Astrocyte of the hippocampus (primary cell): ENCODE measurements at regions not wholly inside any gene's neighbourhood (a gene's known extent, or its start where the extent isn't known, plus 50 kb on each side); places are given as distances from the start of the nearest gene placed in this dataset.

Source experiments
- DNase-seq: peaks from one replicate; pipeline ENCODE4 v3.0.0; 2011; ENCODE audit warnings: low read depth, low spot score

DNA sequence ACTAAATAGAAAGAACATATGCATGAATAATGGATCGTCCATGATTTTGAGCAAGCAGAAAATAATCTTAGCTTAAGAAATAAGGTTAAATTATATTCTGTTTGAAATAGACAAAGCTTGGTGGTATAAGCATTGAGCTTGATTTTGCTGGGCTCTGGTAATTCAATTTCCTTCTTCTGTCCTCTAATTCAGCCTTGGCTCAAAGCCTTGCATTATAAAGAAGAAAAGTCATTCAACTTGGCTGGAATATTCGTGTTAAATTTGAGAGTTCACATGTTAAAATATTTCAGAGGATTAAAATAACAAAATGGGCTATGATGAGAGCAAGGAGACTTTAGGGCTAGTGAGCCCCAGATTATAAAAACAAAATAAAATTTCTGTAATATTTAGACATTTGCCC, 415.4 kb upstream of the PCDH20 start:
- no peak for DNase-seq

DNA sequence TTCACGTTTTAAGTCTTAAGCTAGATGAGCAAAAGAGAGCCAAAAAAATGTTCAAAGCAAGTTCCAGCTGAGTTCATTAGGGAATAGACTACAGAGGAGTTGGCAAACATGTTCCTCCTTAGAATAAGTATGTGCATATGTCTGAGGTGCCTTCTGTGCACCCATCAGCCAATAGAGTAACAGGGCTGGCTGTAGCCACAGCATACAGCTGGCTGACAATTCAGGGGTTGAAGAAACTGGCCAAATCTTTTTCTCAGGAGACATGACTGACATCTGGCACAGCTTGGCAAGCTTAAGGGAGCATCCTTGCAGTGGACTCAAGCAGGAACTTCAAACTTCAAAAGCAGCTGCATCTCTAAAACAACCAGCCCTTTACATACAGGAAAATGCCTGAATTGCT, 414.8 kb upstream of the PCDH20 start:
- DNase-seq = no peak

DNA sequence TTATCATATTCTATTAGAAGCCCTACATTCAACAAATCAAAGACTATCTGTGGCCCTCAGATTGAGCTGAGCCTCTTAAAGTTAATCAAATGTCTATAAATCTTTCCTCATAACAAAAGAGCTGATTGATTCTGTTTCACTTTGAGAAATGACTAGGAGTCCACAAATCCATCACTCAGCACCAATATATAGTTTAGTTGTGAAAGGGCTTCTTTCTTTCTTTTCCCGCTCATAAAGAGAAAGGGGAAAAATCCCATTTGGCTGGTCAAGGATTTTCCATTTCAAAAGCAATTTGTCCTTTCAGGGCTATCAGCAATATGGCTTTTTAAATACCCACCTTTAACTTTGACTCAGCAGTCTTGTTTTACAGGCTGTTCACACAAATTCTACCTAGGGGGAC, 408.5 kb upstream of the PCDH20 start:
- DNase-seq = no peak

DNA sequence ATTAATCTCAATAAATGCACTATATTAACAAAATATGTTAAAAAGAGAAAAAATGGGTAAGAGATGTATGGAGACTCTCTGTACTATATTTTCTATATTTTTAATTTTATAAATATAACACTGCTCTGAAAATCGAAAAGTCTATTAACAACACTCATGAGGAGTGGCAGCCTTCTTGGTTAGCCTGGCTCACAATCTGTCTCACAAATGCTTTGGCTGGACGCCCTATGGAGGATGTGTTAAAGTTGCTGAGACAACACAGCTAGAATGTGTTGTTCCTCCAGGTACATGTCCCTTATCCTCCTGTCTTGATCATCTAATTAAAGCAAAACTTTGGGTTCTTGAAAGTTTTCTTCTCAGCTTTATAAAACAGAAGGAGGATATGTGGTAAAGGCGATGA, 396.6 kb upstream of the PCDH20 start:
- no peak for DNase-seq

DNA sequence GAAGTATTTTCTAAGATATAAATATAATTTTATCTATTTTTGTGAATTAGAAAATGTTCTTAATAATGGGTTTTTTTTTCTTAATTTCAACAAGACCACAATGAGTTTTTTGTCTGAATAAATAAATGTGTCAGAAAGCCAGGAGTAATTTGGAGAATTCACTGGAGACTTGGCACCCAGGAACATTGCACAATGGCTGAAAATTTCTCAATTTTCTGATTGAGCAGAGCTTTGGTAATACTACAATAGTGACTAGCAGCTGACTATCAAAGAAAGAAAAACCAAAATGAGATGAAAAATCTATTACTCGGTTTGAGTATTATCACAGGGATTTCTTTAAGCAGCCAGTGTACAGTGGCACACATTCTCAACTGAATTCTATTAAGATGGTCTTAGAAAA, 394.4 kb upstream of the PCDH20 start:
- DNase-seq = no peak

DNA sequence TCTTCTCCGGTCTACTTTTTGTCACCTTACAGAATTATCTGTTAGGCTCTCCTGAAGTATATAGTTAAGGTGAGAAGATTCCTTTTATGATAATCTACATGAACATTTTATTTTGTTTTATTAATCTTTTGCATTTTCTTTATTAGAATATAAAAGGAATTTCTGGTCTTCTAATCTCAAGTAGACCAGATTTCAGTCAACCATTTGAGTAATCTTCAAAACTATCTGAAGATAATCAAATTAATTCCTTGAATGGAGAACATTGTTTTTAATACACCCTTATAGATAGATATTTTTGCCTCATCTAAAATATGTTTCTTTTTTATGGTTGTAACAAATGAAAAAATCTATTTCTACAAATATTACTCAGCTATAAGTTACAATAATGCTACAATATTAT, 381.7 kb upstream of the PCDH20 start:
- no peak for DNase-seq

DNA sequence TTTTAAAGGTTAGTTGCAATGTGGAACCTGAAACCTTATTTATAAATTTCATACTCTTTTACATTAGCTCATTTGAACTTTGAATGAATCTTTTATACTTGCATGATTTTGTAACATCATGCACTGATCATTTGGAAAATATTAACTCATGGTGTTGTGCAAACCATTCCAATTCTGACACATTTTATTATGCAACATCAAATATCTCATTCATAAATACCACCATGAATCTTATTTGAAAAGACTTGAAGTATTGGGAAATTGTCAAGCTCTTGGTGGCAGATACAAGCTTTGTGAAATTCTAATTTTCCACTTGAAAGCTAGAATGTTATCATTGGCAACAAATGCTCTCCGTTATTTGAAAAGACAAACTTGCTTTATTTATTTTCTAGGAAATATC, 379.9 kb upstream of the PCDH20 start:
- DNase-seq = no peak

DNA sequence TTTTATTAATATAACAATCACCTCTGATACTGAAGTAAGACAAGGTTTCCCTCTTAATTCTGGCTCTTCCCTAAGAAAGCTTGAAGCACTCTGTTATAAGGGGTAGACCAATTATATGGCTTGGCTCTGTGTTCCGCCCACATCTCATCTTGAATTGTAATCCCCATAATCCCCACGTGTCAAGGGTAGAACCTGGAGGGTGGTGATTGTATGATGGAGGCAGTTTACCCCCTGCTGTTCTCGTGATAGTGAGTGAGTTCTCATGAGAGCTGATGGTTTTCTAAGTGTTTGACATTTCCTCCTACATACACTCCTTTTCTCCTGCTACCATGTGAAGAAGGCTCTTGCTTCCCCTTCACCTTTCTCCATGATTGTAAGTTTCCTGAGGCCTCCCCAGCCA, 363.8 kb upstream of the PCDH20 start:
- no peak for DNase-seq

DNA sequence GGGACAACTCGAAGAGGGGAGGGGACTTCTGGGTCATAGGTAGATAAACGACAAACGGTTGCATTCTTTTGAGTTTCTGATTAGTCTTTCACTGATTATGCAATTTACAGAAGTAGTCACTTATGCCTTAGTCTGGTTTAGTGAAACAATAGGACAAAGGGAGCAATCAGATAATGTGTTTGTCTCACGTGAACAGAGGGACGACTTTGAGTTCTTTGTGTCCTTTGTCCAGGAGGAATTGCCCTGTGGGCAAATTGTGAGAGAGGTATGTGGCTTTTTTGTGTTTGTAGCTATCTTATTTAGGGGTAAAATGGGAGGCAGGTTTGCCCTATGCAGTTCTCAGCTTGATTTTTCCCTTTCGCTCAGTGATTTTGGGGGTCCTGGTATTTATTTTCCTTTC, 362.9 kb upstream of the PCDH20 start:
- no peak for DNase-seq

DNA sequence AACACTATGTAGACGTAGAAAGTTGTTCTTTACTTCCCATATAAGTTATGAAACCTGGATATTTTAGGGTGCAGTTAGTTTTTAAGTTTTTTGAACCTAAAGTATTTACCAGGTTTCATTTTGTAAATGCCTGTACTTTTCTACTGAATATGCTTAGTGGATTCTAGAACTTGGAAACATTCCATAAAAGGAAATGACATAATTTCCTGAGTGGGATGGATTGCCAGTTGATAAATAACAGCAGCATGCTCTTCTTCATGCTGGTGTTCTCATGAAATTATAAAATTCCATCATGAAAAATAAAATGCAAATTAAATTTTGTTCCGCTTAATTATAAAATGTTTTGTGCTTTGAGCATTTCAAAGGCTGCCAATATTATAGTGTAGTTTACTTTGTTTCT, 362.2 kb upstream of the PCDH20 start:
- no peak for DNase-seq

DNA sequence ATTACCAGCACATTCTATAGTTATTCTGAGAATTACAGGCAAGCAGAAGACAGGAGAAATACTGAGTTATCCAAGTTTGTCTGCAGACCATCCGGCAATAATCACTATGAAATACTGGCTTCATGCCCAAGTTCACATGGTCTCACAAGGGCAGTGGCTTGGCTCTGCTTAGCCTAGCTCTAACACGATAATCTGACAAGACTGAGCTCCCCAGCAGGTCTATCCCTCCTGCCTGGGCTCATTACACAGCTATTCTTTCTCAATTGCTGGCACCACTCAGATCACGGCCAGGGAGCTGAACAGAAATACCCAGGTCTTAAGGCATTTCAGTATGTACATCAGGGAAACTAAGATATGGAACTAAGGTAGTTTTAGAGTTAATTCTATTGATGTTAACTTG, 361.6 kb upstream of the PCDH20 start:
- peak; percentile 28 for DNase-seq

DNA sequence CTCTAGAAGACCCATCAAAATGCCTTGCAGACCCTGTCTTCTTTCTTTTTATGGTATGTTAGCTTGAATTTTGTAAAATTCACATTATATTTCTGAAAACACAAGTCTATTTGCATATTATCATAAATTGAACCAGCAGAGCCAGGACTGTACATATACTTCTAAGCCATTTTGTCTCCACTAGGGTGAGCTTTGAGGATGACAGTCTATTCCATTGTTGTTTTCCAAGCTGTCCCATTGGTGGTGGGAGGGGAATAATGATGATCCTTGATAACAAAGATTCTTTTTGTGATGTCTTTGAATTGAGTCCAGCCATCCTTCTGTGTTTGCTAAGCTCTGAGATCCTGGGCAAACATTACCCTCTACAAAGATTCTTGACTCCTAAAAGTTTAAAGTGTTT, 359.3 kb upstream of the PCDH20 start:
- no peak for DNase-seq

DNA sequence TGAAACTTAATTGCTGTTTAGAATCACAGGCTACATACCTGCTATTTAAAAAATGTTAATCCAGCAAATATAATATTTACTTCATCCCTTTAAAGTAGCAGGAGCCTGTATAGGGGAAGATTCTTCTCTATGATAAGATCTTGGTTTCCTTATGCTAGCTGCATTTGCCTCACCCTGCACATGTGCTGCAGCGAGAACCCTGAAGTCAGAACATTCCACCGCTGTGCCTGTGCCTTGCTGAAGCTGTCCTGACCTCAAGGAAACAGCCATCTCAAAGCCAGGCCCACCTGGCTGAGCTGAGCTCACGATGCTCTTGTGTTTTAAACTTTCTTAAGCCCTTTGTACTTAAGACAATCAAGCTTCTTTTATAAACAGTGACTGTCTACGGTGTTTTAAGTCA, 355.0 kb upstream of the PCDH20 start:
- no peak for DNase-seq

DNA sequence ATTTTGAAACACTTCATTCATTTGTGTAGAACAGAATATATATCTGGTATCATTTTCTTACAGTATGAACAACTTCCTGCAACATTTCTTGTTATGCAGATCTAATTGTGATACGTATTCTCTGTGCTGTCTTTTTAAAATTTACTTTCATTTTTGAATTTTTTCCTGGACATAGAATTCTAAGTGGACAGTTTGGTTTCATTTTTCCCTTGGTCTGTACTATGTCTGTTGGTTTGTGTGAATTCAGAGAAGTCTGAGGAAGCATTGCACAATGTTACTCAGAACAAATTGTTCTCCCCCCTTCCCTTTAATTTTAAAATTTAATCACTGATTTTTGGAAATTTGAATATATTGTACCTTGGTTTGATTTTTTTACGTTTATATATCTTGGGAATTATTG, 352.5 kb upstream of the PCDH20 start:
- DNase-seq = no peak

DNA sequence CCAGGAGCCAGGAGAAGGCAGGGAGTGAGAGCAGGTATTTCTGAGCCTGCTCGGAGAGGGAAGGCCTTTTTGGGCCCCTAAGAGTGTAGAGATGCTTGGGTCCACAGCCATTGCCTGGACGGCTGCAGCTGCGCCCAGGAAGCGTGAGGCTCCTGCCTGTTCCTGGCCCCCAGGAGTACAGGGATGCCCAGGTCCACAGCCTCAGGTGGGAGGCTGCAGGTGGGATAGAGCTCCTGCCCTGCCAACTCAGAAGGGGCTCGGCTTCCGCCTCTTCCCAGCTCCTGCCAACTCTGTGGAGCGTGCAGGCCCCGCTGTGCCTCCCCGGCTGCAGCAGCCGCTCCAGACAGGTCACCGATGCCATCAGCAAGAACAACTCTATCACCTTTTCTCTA, 351.0 kb upstream of the PCDH20 start:
- DNase-seq = no peak

DNA sequence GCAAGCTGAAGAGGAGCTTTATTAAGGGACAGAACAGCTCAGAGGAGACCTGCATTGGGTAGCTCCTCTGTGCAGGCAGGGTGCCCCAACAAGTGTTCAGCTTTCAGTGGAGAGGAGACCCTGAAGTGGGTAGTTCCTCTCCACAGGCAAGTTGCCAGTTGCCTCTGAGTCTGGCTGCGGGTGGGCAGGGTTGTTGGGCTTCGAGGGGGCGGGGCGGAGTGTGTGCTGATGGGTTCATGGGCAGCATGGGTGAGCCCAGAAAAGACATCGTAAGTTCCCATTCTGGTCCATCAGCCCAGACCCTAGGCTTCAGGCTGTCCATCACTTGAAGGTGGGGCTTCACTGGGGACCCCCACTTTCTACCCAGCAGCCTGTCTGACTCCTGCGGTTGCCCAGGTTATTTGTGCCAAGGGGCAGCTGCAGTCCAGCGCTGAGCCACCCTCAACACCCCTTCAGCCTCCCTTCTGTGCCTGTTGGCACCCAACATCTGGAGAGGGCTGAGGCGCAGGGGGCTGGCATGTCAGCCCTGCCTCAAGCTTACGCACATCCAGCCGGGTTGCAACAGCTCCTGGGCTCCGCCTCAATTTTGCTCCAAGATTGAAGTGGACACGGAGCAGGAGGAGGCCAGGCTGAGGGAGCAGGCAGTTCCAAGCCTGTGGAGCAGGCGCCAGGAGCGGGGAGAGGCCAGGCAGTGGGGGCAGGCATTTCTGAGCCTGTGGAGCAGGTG, 350.5 kb upstream of the PCDH20 start:
- no peak for DNase-seq

DNA sequence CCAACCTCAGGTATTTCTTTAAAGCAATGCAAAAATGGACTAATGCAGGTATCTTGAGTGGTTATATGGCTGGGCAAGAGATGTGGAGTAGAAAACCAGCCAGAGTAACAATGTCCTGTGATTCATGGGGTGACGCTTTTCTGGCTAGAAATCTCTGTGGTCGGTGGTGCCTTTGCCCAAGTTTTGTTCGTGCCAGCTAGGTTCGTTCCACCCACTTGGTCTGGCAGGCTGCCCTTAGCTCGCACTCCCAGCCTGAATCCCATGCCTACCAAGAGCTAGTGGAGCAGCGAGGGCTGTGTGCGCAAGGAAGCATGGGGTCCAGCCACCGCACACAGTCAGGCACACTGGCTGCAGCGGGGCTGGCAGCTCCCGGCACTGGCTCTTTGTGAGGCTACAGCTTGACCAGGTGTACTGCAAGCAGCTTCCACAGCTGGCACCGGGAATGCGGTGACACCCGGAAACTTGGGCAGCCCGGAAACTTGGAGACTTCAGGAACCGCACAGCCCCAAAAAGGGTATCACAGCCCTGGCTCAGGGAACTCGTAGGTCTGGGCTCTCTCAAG, 349.6 kb upstream of the PCDH20 start:
- DNase-seq = peak; percentile 20

DNA sequence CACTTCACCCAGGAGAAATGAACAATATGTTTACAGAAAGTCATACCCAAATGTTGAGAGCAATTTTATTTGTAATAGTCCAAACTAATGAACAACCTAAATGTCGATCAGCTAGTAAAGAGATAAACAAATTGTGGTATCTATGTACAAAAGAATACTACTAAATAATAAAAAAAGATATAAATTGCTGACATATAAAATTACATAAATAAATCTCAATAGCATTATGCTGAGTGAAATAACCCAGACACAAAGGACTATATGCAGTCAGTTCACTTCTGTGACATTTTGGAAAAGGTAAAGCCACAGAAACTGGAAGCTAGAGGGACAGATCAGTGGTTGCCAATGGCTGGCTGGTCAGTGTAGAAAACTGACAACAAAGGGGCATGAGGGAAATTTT, 346.0 kb upstream of the PCDH20 start:
- DNase-seq = no peak

DNA sequence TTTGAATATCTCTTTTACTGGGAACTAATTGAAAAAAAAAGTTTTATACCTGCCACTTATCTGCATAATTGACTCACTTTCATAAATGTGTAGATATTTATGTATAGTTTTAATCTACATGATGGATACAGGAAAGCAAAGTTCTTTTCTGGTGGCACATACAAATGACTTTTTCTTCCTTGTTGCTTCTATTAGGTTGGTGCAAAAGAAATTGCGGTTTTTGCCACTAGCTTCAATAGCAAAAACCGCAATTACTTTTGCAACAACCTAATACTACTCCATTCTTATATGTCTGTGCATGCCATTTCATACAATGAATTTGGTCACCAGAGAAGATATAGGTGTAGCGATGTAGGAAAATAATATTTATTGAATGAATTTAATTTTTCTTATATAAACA, 344.5 kb upstream of the PCDH20 start:
- no peak for DNase-seq

DNA sequence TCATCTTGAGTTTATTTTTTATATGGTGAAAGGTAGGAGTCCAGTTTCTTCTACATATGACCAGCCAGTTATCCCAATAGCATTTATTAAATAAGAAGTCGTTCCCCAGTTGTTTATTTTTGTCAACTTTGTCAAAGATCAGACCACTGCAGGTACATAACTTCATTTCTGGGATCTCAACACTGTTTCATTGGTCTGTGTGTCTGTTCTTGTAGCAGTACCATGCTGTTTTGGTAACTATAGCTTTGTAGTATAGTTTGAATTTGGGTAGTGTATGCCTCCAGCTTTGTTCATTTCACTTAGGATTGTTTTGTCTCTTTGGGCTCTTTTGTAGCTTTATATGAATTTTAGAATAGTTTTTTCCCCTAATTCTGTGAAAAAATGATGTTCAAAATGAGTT, 340.4 kb upstream of the PCDH20 start:
- DNase-seq = no peak

DNA sequence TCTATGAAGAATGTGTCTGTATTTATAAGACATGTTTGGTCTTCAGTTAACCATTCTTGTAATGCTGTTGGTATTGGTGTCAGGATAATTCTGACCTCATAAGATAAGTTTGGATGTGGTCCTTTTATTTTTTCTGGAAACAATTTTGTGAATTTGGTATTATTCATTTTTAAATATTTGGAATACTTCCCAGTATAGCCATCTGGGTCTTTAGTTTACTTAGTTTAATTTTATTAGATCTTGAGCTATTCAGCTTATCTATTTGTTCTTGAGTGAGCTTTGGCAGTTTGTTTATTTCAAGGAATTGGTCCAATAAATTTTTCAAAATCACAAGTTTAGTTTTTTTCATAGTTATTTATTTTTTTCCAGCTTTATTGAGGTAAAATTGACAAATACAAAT, 335.4 kb upstream of the PCDH20 start:
- DNase-seq = no peak

DNA sequence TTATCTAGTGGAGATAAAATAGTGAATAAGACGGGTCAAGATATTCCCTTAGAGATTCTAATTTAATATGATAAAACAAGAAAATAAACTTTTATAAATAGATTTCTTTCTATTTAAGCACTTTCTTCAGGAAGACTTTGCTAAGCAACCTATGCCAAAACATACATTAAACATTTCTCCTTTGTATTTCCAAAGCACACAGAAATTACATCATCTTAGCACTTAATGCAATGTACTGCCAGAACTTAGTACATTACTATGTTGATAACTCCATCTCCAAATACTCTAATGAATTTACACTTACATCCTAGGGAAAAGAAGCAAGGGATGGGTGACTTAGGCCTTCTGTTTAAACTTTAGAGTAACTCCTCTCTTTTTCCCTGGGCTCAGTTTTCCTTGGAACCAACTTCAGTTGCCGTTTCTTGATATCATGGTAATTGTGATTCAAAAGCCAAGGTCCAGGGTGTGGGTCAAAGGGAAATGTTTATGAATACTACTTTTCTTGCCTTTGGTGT, 322.6 kb upstream of the PCDH20 start:
- DNase-seq = no peak

DNA sequence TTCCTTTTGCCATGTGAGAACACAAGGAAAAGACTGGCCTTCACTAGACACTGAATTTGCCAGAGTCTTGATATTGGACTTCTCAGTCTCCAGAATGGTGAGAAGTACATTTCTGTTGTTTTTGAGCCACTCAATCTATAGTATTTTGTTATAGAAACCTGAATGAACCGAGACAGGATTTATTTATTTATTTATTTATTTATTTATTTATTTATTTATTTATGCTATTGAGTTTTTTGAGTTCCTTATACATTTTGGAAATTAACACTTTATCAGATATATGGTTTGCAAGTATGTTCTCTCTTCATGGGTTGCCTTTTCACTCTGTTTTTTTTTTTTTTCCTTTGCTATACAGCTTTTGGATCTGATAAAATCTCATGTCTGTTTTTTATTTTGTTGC, 319.0 kb upstream of the PCDH20 start:
- no peak for DNase-seq

DNA sequence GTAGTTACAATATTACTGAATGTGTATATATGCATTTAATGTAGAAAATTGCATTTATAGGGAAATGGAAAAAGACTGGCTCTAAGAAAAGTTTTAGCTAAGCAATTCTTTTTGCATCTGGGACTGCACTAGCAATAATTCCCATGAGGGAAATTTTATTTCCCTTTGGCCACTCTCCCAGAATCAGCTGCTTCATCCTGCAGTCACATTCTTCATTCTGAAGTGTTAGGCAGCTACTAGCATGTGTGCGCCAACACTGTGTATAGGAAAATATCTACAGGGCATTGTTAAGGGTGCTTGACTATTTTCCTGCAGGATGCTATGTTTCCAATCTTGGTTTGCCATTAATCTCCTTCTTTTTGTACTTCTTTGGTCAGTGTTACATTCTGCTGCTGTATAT, 312.8 kb upstream of the PCDH20 start:
- peak; percentile 75 for DNase-seq
